Urothelium cell line (cell line): ENCODE measurements at regions not wholly inside any gene's neighbourhood (a gene's known extent, or its start where the extent isn't known, plus 50 kb on each side); places are given as distances from the start of the nearest gene placed in this dataset.
A peak's percentile ranks its signal among the peaks of the same experiment; 100 is the strongest.

ENCODE experiments used
- DNase-seq: peaks from one replicate; pipeline ENCODE4 v3.0.0; 2011; ENCODE audit warnings: low spot score, mixed read lengths
- FAIRE-seq: peaks from 2 replicates; lab custom pipeline; 2011; peaks lifted over from hg19 to GRCh38; lab: Jason Lieb, UNC

DNA sequence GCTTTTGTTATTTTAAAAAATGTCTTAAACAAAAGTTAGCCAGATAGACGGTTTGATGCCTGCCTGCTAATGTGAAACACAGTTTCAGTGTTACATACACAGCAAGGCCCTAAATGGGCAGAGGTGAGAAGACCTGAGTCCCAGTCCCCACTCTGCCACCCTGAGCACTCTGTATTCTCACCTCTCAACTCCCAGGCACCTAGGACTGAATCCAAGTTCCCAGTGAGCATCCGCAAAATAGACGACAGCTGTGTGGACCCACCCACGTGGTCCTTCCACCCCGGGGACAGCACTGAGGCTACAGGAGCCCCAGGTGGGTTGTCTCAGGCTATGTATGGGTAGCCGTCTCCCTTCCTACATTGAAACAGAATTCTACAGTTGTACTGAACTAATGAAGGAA is 111.5 kb downstream of the RPL27A start:
- FAIRE-seq = no peak
- DNase-seq = no peak

DNA sequence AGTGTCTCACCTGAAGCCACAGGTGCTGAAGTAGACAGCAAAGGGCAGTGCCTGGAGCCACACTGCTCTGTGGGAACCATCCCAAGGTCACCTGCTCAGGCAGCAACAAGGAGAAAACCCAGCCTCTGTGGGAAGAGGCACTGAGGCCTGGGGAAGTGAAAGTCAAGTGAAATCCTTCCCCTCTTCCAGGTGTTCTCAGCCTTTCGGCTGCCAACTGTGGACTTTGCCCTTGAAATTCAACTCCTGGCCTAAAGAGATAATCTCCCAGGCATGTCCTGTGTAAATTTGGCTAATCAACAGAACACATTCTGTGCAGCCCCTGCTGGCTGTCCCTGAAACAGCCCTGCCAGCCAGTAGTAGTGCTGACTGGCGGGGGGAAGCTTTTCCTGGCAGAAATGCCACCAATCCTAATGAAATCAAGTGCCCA is 112.1 kb downstream of the RPL27A start:
- FAIRE-seq = no peak
- DNase-seq = no peak

DNA sequence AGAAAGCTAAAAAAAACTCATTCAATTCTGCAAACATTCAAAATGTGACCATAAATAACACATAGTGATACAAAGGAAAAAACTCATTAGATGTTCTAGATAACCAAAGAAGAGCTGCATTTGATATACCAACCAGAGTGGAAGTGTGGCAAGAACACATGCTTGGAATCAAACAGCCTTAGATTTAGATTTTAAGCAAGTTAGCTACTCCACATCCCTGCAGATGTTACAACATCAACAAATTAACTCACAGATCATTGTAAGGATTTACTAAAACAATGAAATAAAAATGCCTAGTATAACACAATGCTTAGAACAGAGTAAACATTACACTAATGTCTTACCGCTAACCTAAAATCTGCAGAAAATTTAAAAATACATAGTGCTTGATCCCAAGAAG is 114.0 kb upstream of the AKIP1 start:
- no peak for DNase-seq
- no peak for FAIRE-seq

DNA sequence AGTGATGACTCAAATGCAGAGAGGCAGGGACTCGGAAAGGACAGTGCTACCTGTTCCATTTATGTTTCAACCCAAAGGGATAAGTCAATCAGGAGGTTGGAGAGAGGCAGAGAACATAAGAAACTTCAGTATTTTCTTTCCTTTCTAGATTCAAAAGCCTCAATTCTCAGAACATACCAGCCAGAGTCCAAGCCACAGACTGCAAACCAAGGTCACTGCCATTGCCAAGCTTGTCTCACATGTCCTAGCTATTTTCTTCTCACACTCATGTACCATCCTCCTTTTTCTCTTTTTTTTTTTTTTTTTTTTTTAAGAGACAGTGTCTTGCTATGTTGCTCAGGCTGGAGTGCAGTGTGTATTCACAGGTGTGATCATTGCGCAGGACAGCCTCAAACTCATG is 111.7 kb upstream of the AKIP1 start:
- no peak for FAIRE-seq
- DNase-seq = no peak

DNA sequence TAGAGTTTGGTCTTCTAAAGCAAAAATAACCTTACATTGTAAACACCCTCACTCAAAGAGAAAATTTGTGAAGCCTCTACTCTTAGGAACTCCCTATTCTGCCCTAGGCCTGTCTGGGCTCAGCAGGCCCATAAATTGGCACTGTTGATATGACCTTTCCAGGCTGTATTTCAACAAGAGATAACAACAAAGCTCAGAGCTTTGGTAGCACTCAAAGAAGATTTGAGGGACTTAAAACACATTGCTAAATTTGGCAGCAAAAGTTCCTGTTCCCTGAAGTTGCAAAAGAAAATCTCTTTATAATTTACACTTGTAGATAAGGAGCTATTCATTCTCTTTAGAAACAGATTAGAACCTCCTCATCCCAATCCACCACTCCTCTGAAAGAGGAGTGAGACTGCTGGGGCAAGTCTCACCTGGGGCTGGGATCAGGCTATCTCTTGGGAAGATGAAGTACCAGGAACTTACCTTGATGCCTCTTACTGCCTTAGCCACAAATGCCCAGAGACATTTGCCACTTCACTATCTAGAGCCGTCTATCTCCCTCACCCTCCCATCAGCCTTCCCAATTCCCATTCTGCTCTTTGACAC is 110.4 kb upstream of the AKIP1 start:
- DNase-seq (no peak), FAIRE-seq (no peak)

DNA sequence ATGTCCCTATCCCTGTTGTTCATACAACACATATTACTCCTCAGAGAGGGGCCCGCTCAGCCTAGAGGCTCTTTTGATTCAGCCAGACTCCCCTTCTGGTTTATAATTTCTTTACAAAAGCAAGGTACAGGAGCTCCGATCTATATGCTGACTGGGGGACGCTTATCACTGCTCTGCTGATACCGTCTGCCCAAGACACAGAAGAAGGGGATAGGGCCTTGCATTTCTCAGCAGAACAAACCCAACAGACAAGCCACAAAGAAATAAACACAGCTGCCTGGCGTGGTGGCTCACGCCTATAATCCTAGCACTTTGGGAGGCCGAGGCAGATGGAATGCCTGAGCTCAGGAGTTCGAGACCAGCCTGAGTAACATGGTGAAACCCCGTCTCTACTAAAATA is 109.9 kb upstream of the AKIP1 start:
- DNase-seq (no peak), FAIRE-seq (no peak)

DNA sequence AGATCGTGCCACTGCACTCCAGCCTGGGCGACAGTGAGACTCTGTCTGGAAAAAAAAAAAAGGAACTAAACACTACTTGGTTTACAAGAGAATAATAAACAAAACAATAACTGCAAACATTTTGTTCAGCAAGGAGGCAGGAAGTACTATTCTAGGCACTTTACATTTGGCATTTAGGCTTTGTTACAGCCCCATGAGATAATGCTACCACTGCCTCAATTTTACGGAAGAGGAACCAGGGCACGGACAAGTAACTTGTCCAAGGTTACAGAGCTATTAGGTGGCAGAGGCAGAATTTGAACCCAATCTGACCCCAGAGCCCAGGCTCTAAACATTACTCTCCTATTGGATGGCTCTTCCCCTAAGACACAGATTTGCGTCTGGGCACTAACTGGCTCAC is 108.7 kb upstream of the AKIP1 start:
- FAIRE-seq = no peak
- no peak for DNase-seq

DNA sequence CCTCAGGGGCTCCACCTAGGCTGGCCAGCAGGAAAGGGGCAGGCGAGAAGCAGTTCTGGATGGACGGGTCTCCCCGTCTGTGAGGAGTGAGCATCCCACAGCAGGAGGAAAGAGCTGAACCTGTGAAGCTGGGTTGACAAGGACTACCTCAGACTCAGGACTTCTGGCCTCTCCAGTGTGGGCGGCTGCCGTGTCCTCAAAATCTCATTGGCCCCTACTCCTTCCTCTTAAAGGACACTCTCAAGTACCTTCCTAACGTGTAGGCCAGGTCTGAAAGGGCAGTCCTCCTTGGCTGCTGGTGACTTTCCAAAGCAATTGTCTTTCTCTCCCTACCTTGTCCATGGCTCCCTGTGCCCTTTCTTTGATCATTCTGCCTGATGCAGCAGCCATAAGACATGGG is 107.0 kb upstream of the AKIP1 start:
- FAIRE-seq (no peak), DNase-seq (no peak)

DNA sequence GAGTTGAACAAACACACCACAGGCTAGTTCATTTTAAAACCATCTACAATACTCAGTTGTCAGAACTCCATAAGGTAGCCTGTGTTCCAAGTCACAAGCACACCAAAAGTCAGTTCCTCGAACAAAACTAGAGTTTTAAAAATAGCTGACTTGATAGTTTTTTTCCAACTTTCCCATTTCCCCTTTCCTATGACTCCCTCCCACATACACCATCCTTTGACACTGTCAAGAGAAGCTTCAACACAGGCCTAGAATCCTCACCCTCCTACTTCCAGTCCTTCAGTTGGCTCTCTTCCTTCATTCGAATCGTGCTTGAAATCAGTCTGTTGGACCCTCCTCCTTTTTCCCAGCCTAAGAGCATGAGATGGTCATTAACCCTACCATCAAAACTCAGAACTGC is 105.7 kb upstream of the AKIP1 start:
- FAIRE-seq (no peak), DNase-seq (no peak)

DNA sequence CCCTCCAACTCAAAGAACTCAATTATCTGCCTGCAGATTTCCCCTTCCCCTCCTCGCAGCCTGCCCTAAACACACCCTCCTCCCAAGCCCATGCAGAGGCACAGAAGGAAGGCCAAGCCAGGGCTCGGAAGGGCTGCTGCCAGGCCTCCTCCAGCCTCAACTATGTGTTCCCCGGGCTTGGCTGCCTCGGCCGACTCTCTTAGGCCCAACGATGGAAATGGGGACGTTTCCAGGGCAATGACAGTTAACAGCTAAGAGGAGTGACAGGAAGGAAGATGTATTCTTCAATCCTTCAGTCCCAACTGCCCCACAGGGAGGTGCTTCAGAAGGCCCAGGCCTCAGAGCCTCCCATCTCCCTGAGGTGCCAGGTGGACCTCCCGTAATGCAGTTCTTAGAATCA is 104.0 kb upstream of the AKIP1 start:
- no peak for FAIRE-seq

DNA sequence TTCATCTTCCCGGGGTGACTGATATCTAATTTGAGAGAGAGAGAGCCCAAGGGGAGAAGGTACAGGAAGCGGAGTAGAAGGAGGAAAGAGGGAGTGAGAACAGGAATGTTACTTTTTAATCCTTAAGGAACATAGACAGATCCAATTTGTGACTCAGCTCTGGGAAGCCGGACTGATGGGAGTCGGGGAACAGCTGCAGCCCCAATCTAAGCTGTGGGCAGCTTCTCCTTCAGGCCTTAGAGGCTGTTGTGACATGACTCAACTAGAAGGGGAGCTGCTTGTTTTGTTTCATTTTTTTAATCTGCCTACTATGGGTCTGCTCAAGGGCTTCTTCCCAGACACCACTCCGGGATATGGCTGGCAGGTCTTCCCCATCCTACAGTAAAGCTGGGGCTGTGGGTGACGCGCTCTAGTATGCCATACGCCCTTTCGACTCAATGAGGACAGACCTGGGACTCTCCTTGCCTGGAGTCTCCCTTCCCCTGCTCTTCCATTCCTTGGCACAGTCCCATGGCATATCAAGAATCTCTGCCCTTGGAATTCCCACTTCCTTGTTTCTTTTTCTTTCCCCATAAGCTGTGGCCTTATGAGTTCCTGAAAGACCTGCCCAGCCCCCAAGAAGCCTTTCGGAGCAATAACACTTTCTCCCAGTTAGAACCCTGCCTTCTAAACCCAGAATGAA is 103.3 kb upstream of the AKIP1 start:
- no peak for FAIRE-seq
- no peak for DNase-seq

More for the DNA sequence above, 104.0 kb upstream of the AKIP1 start:
- DNase-seq = no peak

DNA sequence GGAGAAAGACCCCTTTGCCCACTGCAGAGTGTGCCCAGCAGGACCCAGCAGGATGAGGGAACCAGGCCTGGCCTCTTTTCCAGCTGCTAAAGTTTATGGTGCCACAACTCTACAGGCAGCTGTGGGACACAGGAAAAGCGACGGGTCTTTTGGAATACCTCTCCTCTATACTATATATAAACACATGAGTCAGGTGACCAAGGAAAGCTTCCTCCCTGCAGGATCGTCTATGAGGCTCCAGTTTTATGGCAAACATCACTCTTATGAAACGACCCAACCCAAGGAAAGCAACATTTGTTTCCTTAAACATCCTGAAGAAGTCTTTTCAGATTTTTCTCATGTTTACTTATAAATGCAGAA is 102.8 kb upstream of the AKIP1 start:
- FAIRE-seq = no peak

DNA sequence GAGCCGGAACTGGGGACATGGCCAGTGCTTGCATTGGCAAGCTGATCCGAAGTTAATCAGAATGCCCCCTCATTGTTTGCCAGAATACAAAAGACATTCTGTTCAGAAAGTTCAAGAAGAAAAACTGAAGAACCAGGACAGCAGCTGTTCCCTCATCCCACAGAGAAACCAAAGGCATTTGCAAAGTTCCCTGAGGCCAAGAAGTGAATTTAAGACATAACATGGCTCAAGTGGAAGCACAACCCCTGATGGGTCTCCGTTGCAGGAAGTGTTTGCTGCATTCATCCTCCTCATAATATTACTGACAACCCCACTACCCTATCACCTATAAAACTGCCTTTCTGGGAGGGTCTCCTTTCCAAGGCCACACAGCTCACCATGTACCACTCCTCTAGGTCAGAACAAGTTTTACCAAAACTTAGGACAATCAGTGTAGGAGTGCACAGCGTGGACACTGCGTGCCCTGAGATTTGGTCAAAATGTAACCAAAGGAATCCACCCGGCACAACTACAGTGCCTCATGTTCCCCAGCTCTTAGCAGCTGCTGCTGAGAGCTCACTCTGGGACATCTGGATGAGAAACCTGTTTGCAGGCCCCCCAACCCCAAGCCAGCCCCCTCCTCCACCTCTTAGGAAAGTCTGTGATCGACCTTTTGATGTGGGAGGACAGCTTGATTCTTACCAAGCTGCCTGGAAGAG is 101.6 kb upstream of the AKIP1 start:
- FAIRE-seq = peak; percentile 32
- DNase-seq = no peak

More for the DNA sequence above, 102.8 kb upstream of the AKIP1 start:
- DNase-seq = no peak

DNA sequence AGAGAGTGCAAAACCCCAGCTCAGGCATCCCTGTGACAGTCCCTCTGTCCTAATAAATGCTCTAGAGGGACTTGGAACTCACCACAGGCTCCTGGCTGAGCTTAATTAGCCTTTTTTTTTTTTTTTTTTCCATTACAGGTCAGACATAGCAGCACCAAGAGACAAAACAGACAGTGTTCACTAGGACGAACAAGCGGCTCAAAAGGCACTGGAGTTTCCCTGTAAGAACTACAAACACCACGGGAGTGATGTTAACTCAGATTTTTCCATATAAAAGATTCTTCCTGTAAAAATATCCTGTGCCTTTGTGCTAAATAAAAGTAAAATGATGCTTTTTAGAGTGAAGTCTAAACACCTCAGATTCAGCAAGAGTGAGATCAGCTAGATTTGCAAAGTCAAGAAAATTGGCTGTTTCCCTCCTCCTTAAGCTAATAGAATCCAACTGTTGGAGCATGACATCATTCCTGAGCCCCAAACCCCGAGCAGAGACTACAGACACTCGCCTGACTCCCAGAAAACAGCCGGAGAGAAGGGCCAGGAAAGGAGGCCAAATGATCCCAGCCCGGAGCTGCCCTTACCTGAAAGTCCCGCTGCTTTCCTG is 101.0 kb upstream of the AKIP1 start:
- no peak for FAIRE-seq
- no peak for DNase-seq

DNA sequence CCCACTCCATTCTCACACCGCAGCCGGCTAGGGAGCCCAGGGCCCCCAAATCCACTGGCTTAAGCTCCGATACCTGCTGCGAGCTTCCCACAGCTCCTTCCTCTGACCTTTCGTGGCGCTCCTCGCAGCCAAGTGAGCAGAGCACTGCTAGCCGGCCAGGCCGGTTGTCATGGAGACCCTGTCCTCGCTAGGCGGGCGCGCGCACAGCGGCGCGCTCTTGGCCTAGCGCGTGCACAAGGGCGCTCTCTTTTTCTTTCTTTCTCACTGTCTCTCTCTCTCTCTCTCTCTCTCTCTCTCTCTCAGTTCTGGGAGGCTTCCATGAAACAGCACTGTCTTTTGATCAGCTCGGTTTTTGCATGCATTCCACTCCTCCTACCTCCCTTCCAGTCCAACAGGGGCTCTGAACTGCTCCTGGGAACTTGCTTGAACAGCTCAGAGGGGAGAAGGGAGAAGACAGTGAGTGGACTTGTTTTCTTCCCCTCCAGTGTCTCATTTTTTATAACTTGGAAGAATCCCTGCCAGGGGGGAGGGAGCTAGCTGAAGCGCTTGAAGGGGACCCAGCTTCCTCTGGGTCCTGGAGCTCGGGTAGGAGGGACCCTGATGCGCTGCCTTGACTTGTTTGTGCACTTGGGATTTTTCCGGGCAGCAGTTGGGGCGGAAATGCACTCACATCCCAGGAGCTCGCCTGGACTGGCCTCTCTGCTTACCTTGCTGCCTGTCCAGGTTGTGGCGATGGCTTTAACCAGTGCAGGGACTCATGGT is 100.3 kb upstream of the AKIP1 start:
- DNase-seq = no peak
- FAIRE-seq = no peak

DNA sequence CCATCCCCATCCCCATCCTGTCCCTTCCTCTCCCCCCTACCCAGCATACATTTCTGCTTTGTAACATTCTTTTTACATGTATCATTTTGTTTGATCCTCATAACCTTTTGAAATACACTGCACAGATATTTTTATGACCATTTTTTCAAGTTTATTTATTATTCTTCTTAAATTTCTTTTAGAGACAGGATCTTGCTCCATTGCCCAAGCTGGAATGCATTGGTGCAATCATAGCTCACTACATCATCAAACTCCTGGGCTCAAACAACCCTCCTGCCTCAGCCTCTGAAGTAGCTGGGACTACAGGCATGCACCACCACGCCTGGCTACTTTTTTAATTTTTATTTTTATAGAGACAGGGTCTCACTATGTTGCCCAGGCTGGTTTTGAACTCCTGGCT is 99.4 kb upstream of the AKIP1 start:
- FAIRE-seq = no peak
- DNase-seq = no peak

DNA sequence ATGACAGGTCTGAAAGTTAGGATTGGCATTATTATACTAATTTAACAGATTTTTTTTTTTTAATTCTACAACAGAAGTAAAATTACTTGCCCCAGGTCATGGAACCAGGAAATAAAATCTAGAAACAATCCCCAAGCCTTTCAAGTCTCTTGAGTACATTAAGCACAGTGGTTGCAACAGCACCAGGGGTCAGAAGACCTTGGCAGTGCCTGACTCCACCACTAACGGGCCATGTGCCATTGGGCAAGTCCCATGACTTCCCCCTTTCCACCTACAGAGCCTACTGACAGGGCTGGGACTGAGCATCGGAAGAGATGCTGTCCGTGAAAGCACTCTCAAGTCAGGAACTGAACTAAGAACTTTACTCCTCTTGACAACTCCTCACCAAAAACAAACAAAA is 98.6 kb upstream of the AKIP1 start:
- FAIRE-seq (no peak), DNase-seq (no peak)

DNA sequence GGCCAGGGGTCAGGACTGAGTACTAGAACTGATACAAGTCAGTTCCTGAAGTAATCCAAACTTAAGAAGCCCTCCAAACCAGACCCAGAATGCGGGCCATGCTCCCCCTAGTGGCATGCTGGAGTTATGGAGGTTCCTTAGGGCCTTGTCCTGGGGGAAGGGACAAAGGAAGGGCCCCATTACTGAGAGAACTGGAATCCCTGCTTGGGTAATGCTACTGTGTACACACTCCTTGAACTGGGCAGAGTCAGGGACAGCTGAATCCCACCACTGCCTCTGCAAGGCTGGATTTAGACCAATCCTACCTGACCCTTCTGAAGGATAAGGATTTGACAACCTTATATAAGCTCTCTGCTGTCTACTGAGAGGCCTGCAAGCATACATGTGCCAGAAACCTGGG is 97.3 kb upstream of the AKIP1 start:
- DNase-seq (peak; percentile 79), FAIRE-seq (no peak)

DNA sequence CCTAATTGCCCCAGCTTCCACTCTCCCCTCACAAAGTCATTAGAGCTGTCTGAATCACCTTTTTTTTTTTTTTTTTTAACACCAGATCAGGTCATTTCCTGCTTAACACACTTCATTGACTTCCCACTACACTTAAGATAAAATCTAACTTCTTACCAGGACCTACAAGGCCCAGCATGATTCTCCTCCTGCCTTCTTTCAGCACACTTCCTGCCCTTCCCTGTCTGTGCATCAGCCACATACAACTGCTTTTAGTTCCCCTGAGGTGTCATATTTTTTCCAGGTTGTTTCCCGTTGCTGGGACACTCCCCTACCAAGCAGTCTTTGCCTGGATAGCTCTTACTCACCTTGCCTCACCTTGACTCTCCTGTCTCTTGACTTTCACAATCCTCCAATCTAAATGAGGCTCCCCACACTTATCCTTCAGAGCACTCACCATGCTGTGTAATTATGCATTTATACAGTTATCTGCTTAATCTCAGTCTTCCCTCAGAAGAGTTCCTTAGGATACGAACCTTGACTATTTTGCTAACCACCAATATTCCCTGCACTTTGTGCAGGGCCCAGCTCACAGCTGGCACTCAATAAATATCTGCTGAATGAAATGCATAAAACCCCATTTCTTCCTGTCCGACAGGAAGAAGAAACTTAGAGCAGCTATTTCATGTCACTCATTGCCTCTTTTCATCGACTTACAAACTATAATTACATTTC is 96.6 kb upstream of the AKIP1 start:
- DNase-seq (no peak), FAIRE-seq (no peak)

DNA sequence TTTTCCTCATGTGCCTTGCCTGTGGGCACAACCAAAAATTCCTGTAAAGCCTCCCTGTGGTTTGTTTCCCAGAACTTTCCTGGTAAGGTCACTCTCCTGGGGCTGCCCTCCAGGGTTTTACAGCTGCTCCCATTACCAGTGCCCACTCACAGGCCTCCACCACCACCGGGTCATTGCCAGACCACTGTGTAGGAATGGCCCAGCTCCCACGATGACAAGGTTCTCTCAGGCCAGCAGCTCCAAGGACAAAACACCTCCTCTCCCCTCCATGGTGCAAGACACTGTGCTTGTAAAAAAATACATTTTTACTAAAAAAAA is 96.1 kb upstream of the AKIP1 start:
- FAIRE-seq (no peak), DNase-seq (no peak)

DNA sequence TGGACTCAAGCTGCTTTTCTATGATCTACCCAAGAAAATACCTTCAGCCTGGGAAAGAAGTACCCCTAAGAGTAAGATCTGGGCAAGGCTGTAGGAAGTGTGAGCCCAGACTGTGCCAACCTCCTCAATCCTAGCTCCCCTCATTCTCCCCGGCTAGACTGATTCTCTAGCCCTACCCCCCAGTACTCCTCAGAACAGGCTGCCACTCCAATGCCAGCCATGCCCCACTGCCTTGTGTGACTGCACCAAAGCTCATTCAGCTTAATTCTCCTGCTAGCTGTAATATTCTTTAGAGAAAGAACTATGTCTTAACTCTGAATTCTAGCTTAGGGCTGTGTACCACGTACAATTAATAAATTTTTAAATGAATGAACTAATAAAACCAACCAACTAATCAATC is 92.6 kb upstream of the AKIP1 start:
- FAIRE-seq (no peak), DNase-seq (no peak)
